GM23248 (cell line): ENCODE measurements at regions not wholly inside any gene's neighbourhood (a gene's known extent, or its start where the extent isn't known, plus 50 kb on each side); places are given as distances from the start of the nearest gene placed in this dataset.

Source experiments
- DNase-seq: peaks from one replicate; pipeline ENCODE4 v3.0.0-alpha.2; 2015
- H2AFZ ChIP-seq: fragments of 200-600 bp; sonication (generic); 2 replicates; pipeline ENCODE4 v1.6.1; 2016; ENCODE audit warnings: antibody characterized with exemption
- H3F3A ChIP-seq: fragments of 200-600 bp; sonication (generic); 2 replicates; pipeline ENCODE4 v1.6.1; 2016; ENCODE audit warnings: mild to moderate bottlenecking, antibody characterized with exemption, mixed run types; ENCODE audit not compliant: insufficient read depth
- H3K27ac ChIP-seq: fragments of 200-600 bp; sonication (generic); 2 replicates; pipeline ENCODE4 v1.5.1; 2016; ENCODE audit warnings: mild to moderate bottlenecking
- H3K27me3 ChIP-seq: fragments of 200-600 bp; sonication (generic); replicated peaks from 2 replicates; pipeline ENCODE4 v1.6.1; 2016; ENCODE audit warnings: mild to moderate bottlenecking; ENCODE audit not compliant: insufficient read depth
- H3K36me3 ChIP-seq: fragments of 200-600 bp; sonication (generic); 2 replicates; pipeline ENCODE4 v1.6.1; 2016; ENCODE audit warnings: low read depth, mild to moderate bottlenecking
- H3K4me1 ChIP-seq: fragments of 200-600 bp; sonication (generic); 2 replicates; pipeline ENCODE4 v1.6.1; 2016; ENCODE audit warnings: mild to moderate bottlenecking; ENCODE audit not compliant: insufficient read depth
- H3K4me2 ChIP-seq: fragments of 200-600 bp; sonication (generic); one replicate; pipeline ENCODE4 v1.6.1; 2016; ENCODE audit warnings: mild to moderate bottlenecking; ENCODE audit not compliant: unreplicated experiment
- H3K4me3 ChIP-seq: fragments of 200-600 bp; sonication (generic); 2 replicates; pipeline ENCODE4 v1.5.1; 2016; ENCODE audit warnings: mild to moderate bottlenecking
- H3K79me2 ChIP-seq: fragments of 200-600 bp; sonication (generic); 2 replicates; pipeline ENCODE4 v1.6.1; 2016; ENCODE audit warnings: mild to moderate bottlenecking; ENCODE audit not compliant: insufficient read depth
- H3K9ac ChIP-seq: fragments of 200-600 bp; sonication (generic); 2 replicates; pipeline ENCODE4 v1.6.1; 2016; ENCODE audit warnings: mild to moderate bottlenecking
- H3K9me2 ChIP-seq: fragments of 200-600 bp; sonication (generic); 2 replicates; pipeline ENCODE4 v1.6.1; 2016; ENCODE audit warnings: mixed run types, mild to moderate bottlenecking, moderate library complexity; ENCODE audit not compliant: insufficient read depth
- H3K9me3 ChIP-seq: fragments of 200-600 bp; sonication (generic); one replicate; pipeline ENCODE4 v1.6.1; 2017; ENCODE audit warnings: low read depth
- H4K20me1 ChIP-seq: fragments of 200-600 bp; sonication (generic); 2 replicates; pipeline ENCODE4 v1.6.0; 2016; ENCODE audit not compliant: insufficient read depth
- EZH2 ChIP-seq: fragments of 200-600 bp; sonication (generic); IDR thresholded peaks from 2 replicates; pipeline ENCODE4 v1.6.1; 2018; ENCODE audit warnings: antibody characterized with exemption, mild to moderate bottlenecking; ENCODE audit not compliant: insufficient read depth, poor library complexity, severe bottlenecking
- EZH2phosphoT487 ChIP-seq: fragments of 200-600 bp; sonication (generic); IDR thresholded peaks from 2 replicates; pipeline ENCODE4 v1.6.1; 2018; ENCODE audit warnings: antibody characterized with exemption, moderate library complexity, mild to moderate bottlenecking, low read depth; ENCODE audit not compliant: insufficient read depth
- WGBS, 2 experiments: methylation state at CpG; one replicate each; pipeline ENCODE4 v1.1.6; 2015 to 2017; ENCODE audit warnings: low lambda C conversion rate in 2 of 2, low coverage in 1 of 2; ENCODE audit errors: missing lambda C conversion rate in 2 of 2; 5-methylcytosine and 5-hydroxymethylcytosine counted together
- in situ Hi-C: fragments of 300-500 bp; cut with MboI; formaldehyde crosslinking; loops from 2 replicates; pipeline ENCODE4 v1.15.0; 2020

GRCh38 chr4:3389233-3390215 is 52.2 kb upstream of the HGFAC start:
- Histone ChIP-seq H3F3A (no peaks in the 10 kb centered on the region; the same call in none of the 2 replicates), H2AFZ (peak overlapping the region; percentile 82), H3K9ac (peak overlapping the region; percentile 89), H4K20me1 (no peaks in the 10 kb centered on the region), H3K4me1 (peaks cover 18% of the 10 kb centered on the region), H3K36me3 (no peaks in the 10 kb centered on the region), H3K4me2 (peak overlapping the region; percentile 83), H3K79me2 (no peaks in the 10 kb centered on the region), H3K4me3 (peak overlapping the region; percentile 69), H3K9me3 (no peaks in the 10 kb centered on the region), H3K27ac (peak overlapping the region; percentile 94), H3K27me3 (no peaks in the 10 kb centered on the region), H3K9me2 (no peaks in the 10 kb centered on the region)
- TF ChIP-seq EZH2 (no peak), EZH2phosphoT487 (no peak)
- in situ Hi-C loops: no loop called here
- 83 to 84% methylated on average over 29 to 32 of the region's 32 CpGs for WGBS, 2 experiments
- no peak for DNase-seq

GRCh38 chr4:3390288-3390811 is 51.4 kb upstream of the HGFAC start:
- in situ Hi-C loops: no loop called here
- no peak overlapping the region for H3K9ac ChIP-seq
- no peaks in the 10 kb centered on the region; the same call in none of the 2 replicates for H3F3A ChIP-seq
- H3K9me3 ChIP-seq: no peaks in the 10 kb centered on the region
- H2AFZ ChIP-seq: no peak overlapping the region
- H3K4me3 ChIP-seq: no peak overlapping the region
- H3K27me3 ChIP-seq: no peaks in the 10 kb centered on the region
- H3K79me2 ChIP-seq: no peaks in the 10 kb centered on the region
- H3K4me2 ChIP-seq: no peak overlapping the region
- no peaks in the 10 kb centered on the region for H3K36me3 ChIP-seq
- no peak overlapping the region for H3K27ac ChIP-seq
- TF ChIP-seq EZH2phosphoT487 (no peak), EZH2 (no peak)
- no peak for DNase-seq
- no peaks in the 10 kb centered on the region for H4K20me1 ChIP-seq
- no peaks in the 10 kb centered on the region for H3K9me2 ChIP-seq
- peaks cover 18% of the 10 kb centered on the region for H3K4me1 ChIP-seq
- 94 to 96% methylated on average over 24 of the region's 24 CpGs for WGBS, 2 experiments

GRCh38 chr4:3391422-3391821 is 50.3 kb upstream of the HGFAC start:
- Histone ChIP-seq H3K4me1 (peaks cover 20% of the 10 kb centered on the region), H3K4me3 (no peak overlapping the region), H3F3A (no peaks in the 10 kb centered on the region; the same call in none of the 2 replicates), H3K4me2 (no peak overlapping the region), H3K9ac (no peak overlapping the region), H3K79me2 (no peaks in the 10 kb centered on the region), H3K9me3 (no peaks in the 10 kb centered on the region), H3K36me3 (no peaks in the 10 kb centered on the region), H2AFZ (no peak overlapping the region), H3K27me3 (no peaks in the 10 kb centered on the region), H3K27ac (no peak overlapping the region), H3K9me2 (no peaks in the 10 kb centered on the region), H4K20me1 (no peaks in the 10 kb centered on the region)
- no peak for TF ChIP-seq EZH2phosphoT487
- TF ChIP-seq EZH2: no peak
- in situ Hi-C loops: no loop called here
- no peak for DNase-seq
- WGBS, 2 experiments: 91 to 94% methylated on average over 9 of the region's 9 CpGs
